ENCODE measurements at regions not wholly inside any gene's neighbourhood (a gene's known extent, or its start where the extent isn't known, plus 50 kb on each side); places are given as distances from the start of the nearest gene placed in this dataset.

DNA sequence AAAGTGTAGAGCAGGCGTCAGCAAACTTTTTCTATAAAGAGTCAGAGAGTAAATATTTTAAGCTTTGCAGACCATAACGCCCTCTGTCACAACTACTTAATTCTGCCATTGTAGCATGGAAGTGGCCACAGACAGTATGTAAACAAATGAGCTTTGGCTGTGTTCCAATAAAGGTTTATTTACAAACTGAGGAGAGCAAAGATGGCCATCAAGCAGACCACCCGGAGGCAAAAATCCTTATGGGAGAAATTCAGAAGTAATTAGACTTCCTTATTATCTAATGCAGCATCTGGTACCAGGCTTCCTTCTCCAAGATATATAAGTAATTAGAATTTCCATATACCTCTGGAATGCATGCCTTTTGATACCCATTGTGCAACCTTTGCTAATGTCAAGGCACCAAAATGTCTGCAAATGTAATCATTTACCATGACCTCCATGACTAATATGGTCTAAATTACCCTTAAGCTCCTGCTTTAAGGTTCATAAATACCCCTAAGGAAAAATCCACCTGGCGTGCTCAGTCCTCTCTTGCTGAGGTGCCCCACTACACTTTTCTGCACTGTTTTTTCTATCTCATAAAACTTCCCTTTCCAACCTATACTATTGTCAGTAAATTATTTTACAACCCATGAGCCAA, 377.8 kb downstream of the MATN1 start:
- RAD21 ChIA-PET (ENCODE audit: unreplicated experiment), result no interaction called here
- FAIRE-seq, result no peak
- TF ChIP-seq, protein P1, sequence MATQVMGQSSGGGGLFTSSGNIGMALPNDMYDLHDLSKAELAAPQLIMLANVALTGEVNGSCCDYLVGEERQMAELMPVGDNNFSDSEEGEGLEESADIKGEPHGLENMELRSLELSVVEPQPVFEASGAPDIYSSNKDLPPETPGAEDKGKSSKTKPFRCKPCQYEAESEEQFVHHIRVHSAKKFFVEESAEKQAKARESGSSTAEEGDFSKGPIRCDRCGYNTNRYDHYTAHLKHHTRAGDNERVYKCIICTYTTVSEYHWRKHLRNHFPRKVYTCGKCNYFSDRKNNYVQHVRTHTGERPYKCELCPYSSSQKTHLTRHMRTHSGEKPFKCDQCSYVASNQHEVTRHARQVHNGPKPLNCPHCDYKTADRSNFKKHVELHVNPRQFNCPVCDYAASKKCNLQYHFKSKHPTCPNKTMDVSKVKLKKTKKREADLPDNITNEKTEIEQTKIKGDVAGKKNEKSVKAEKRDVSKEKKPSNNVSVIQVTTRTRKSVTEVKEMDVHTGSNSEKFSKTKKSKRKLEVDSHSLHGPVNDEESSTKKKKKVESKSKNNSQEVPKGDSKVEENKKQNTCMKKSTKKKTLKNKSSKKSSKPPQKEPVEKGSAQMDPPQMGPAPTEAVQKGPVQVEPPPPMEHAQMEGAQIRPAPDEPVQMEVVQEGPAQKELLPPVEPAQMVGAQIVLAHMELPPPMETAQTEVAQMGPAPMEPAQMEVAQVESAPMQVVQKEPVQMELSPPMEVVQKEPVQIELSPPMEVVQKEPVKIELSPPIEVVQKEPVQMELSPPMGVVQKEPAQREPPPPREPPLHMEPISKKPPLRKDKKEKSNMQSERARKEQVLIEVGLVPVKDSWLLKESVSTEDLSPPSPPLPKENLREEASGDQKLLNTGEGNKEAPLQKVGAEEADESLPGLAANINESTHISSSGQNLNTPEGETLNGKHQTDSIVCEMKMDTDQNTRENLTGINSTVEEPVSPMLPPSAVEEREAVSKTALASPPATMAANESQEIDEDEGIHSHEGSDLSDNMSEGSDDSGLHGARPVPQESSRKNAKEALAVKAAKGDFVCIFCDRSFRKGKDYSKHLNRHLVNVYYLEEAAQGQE (IDR thresholded peaks at IDR 0.05; ENCODE audit: low read depth, low read length), result no peak
- no peak for TF ChIP-seq NR2C2 (IDR thresholded peaks at IDR 0.05; ENCODE audit: borderline replicate concordance, control insufficient read depth, insufficient read length, low read depth)
- TF ChIP-seq, protein P2, sequence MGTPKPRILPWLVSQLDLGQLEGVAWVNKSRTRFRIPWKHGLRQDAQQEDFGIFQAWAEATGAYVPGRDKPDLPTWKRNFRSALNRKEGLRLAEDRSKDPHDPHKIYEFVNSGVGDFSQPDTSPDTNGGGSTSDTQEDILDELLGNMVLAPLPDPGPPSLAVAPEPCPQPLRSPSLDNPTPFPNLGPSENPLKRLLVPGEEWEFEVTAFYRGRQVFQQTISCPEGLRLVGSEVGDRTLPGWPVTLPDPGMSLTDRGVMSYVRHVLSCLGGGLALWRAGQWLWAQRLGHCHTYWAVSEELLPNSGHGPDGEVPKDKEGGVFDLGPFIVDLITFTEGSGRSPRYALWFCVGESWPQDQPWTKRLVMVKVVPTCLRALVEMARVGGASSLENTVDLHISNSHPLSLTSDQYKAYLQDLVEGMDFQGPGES (IDR thresholded peaks at IDR 0.05), result no peak
- TF ChIP-seq MYB (IDR thresholded peaks at IDR 0.05; ENCODE audit: borderline replicate concordance, low read depth, low read length), result no peak
- TF ChIP-seq BCL11A (IDR thresholded peaks at IDR 0.05; ENCODE audit: low read depth, low read length), result no peak
- TF ChIP-seq TBL1XR1 (IDR thresholded peaks at IDR 0.05; ENCODE audit: low read depth, low read length), result no peak
- TF ChIP-seq RELA (IDR thresholded peaks at IDR 0.05; ENCODE audit: borderline replicate concordance, partially characterized antibody), result no peak
- TF ChIP-seq RFX5 (IDR thresholded peaks at IDR 0.05; ENCODE audit: low read depth, low read length), result no peak
- no peak for TF ChIP-seq KDM1A (IDR thresholded peaks at IDR 0.05; ENCODE audit: borderline replicate concordance)
- TF ChIP-seq, protein P3, sequence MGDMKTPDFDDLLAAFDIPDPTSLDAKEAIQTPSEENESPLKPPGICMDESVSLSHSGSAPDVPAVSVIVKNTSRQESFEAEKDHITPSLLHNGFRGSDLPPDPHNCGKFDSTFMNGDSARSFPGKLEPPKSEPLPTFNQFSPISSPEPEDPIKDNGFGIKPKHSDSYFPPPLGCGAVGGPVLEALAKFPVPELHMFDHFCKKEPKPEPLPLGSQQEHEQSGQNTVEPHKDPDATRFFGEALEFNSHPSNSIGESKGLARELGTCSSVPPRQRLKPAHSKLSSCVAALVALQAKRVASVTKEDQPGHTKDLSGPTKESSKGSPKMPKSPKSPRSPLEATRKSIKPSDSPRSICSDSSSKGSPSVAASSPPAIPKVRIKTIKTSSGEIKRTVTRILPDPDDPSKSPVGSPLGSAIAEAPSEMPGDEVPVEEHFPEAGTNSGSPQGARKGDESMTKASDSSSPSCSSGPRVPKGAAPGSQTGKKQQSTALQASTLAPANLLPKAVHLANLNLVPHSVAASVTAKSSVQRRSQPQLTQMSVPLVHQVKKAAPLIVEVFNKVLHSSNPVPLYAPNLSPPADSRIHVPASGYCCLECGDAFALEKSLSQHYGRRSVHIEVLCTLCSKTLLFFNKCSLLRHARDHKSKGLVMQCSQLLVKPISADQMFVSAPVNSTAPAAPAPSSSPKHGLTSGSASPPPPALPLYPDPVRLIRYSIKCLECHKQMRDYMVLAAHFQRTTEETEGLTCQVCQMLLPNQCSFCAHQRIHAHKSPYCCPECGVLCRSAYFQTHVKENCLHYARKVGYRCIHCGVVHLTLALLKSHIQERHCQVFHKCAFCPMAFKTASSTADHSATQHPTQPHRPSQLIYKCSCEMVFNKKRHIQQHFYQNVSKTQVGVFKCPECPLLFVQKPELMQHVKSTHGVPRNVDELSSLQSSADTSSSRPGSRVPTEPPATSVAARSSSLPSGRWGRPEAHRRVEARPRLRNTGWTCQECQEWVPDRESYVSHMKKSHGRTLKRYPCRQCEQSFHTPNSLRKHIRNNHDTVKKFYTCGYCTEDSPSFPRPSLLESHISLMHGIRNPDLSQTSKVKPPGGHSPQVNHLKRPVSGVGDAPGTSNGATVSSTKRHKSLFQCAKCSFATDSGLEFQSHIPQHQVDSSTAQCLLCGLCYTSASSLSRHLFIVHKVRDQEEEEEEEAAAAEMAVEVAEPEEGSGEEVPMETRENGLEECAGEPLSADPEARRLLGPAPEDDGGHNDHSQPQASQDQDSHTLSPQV (IDR thresholded peaks at IDR 0.05), result no peak
- no peak for TF ChIP-seq CHD4 (IDR thresholded peaks at IDR 0.05)
- no peak for TF ChIP-seq PAX5 (IDR thresholded peaks at IDR 0.05; ENCODE audit: borderline replicate concordance, low read depth, low read length)

More for the DNA sequence above, 377.8 kb downstream of the MATN1 start:
- no peak overlapping the region for H3K9ac ChIP-seq (ENCODE audit: control insufficient read depth, insufficient read depth, low read length)
- peaks cover 0 to 5% of the 10 kb centered on the region in 2 experiments; a peak in 2 of 4 replicates for H3K27me3 ChIP-seq (replicated peaks in 1 of 2; ENCODE audit: control insufficient read depth in 2 of 2, insufficient read depth in 2 of 2, low read length in 1 of 2)
- no peak overlapping the region for H3K4me3 ChIP-seq
- no peaks in the 10 kb centered on the region for H3K9me3 ChIP-seq (replicated peaks; ENCODE audit: control insufficient read depth, insufficient read depth, low read length)
- no peaks in the 10 kb centered on the region for H3K79me2 ChIP-seq (ENCODE audit: control insufficient read depth, insufficient read depth, low read length)
- CTCF ChIA-PET, result interaction anchor here (1.6 kb wide), 1 partner anchor 35 kb away, joined by 3 read pairs; no protein-coding TSS in a partner anchor
- H3K4me2 ChIP-seq (ENCODE audit: control insufficient read depth, insufficient read depth), result no peak overlapping the region
- POLR2A ChIA-PET, result no interaction called here
- DNase-seq (ENCODE audit: low read depth, low spot score), result no peak
- in situ Hi-C loops (cut with MboI) (no loop called here), intact Hi-C loops (cut with micrococcal nuclease; ENCODE audit: unreplicated experiment) (no loop called here)
- 18% methylated on average over 4 of the region's 4 CpGs for WGBS (ENCODE audit: insufficient coverage, insufficient replicate concordance, low lambda C conversion rate, missing lambda C conversion rate)
- no peaks in the 10 kb centered on the region for H3K36me3 ChIP-seq (ENCODE audit: control insufficient read depth in 2 of 2, insufficient read depth in 2 of 2, low read length in 1 of 2)
- no peak for ATAC-seq
- H4K20me1 ChIP-seq (ENCODE audit: control insufficient read depth, insufficient read depth), result no peaks in the 10 kb centered on the region
- H3K4me1 ChIP-seq (ENCODE audit: control insufficient read depth, insufficient read depth, low read length), result no peaks in the 10 kb centered on the region
- no peak overlapping the region for H3K27ac ChIP-seq (ENCODE audit: control insufficient read depth, insufficient read depth)
- no peak overlapping the region for H2AFZ ChIP-seq (ENCODE audit: control insufficient read depth, low read depth, low read length)
- SMC1A ChIA-PET (ENCODE audit: uncharacterized antibody, unreplicated experiment), result no interaction called here
- no TSS peak for BruUV-seq (replicated peaks)
